ENCODE measurements at regions not wholly inside any gene's neighbourhood (a gene's known extent, or its start where the extent isn't known, plus 50 kb on each side); places are given as distances from the start of the nearest gene placed in this dataset.

DNA sequence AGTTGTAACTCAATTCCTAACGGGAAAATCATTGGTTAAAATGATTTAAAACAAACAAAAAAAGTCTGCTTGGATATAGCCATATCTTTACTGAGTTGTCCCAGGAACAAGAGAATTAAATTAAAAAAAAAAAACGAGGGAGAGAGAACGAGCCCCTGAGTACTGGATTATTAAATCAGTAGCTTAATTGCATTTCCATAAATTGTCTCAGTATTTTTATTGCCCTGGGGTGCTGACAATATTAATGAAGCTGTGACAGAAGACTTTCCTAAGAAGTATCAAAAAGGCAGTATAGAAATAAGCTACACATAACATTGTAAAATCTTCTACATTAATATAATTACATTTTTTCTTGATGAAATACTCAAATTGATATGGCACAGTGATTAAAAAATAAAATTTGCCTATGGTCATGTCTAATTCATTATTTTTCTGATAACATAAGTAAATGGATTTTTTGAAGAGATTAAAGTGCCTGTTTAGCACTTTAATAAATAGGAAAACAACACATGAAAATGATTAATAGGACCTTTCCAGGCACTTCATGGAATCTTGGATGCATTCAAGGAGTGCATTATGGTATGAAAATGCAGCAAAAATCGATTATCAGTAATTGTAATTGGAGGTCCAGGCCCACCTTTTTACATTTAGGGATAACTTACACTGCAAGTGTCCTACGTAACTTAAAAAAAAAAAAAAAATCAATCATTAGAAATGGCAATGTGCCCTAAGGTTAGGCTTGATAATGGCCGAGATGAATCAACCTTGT is 2233.4 kb downstream of the ARAP2 start:
- DNase-seq = no peak

- no peak for DNase-seq
Observed at GRCh38 chr4:34035225-34035624, 2209.1 kb downstream of the ARAP2 start.

DNA sequence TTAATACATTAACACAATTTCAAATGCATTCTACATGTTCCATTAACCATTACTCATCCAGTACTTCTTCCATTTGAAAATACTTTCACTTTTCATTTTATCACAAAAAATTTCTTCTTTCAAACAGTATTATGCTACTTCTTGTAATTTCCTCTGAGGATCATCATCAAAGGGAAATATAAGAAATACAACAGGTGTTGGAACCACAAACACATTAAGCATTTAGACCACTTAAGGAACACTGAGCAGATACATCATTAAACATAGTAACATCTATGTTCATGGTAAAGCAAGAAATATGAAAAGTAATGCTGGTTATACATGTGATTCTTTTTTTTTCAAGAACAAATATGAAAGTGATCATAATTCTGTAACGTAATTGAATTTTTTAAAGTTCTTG is 2207.0 kb downstream of the ARAP2 start:
- DNase-seq = no peak

DNA sequence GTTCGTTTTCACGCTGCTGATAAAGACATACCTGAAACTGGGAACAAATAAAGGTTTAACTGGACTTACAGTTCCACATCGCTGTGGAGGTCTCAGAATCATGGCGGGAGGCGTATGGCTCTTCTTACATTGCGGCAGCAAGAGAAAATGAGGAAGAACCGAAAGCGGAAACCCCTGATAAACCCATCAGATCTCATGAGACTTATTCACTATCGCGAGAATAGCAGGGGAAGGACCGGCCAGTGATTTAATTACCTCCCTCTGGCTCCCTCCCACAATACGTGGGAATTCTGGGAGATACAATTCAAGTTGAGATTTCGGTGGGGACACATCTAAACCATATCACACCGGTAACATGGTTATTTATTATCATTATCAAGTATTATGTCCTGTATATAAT is 2204.5 kb downstream of the ARAP2 start:
- no peak for DNase-seq

DNA sequence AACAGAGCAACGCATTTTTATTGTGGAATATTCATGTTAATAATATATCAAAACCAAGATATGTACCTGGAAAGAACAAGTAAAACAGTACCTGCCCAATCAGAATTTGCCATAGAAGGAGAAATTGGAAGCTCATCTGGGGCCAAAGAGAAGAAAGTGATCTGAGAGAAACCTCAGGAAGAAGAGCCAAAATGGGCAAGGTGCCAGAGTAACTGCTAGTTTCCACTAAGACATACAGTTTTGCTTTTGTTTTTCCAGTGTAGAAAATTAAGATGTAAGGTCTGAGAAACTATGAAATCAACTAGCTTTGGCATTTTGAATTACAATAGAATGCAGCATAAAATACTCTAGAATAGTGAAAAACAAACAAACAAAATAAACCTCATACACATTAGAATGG is 2201.2 kb downstream of the ARAP2 start:
- no peak for DNase-seq

- DNase-seq = no peak
Observed at GRCh38 chr4:34046580-34046979, 2197.7 kb downstream of the ARAP2 start.

- DNase-seq = no peak
Observed at GRCh38 chr4:34047363-34047762, 2197.0 kb downstream of the ARAP2 start.

GRCh38 chr4:34066126-34066525 is 2178.2 kb downstream of the ARAP2 start:
- DNase-seq = no peak

- no peak for DNase-seq
Observed at GRCh38 chr4:34091451-34091850, 2152.9 kb downstream of the ARAP2 start.

DNA sequence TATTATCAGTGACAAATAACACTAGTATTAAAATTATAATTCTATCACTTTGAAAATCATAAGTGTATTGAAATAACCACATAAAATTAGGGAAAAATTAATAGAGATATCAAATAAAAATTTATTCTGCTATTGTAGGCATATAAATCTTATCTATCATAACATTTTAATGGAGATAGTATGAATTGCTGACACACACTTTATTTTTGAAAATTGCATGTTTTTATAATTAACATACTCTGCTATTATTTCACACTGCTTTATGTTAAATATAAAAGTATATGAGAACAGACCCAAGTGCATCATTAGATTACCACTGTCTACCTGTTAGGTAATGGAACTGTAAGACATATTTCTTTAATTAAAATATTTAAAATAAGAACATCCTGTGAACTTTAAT is 2150.2 kb downstream of the ARAP2 start:
- DNase-seq = no peak

GRCh38 chr4:34105311-34105710 is 2139.0 kb downstream of the ARAP2 start:
- no peak for DNase-seq

GRCh38 chr4:34108391-34108790 is 2135.9 kb downstream of the ARAP2 start:
- DNase-seq = no peak

- DNase-seq = no peak
Observed at GRCh38 chr4:34112573-34112972, 2131.7 kb downstream of the ARAP2 start.

DNA sequence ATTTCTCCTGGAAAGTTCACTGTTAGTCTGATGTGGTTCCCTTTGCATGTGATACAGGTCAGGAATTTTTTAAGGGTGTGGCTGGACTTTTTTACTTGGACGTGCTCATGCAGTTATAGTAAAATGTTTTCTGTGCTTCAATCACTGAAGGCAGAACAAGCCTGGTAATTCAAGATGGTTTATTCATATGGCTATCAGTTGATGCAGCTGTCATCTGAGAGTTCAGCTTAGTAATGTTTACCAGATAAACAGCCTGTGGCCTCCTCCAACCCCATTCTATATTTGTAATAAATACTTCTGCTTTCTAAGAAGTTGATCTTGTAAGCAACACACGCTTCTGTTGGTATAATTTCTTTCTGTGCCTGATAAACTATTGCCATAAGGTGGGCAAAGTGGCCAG is 2105.9 kb downstream of the ARAP2 start:
- no peak for DNase-seq

DNA sequence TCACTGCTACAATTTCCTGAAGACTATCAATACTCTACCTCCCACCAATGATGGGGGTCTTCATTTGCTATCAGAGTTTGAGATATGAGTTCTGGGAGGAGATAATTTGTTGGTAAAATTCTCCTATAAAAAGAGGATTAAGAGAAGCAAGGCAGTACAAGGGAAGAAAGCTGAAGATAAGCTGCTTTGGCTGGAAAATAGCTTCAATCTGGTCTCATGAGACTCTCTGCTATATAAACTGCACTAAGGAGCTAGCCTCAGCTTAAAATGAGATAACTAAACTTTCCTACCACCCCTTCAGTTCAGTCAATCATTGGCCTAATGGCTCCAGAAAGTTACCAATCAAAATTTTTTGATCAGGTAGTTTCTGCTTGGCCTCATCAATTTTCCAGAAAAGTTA is 2105.0 kb downstream of the ARAP2 start:
- DNase-seq = no peak

- no peak for DNase-seq
Observed at GRCh38 chr4:34148322-34148908, 2095.9 kb downstream of the ARAP2 start.

- no peak for DNase-seq
Observed at GRCh38 chr4:34157547-34157946, 2086.8 kb downstream of the ARAP2 start.

DNA sequence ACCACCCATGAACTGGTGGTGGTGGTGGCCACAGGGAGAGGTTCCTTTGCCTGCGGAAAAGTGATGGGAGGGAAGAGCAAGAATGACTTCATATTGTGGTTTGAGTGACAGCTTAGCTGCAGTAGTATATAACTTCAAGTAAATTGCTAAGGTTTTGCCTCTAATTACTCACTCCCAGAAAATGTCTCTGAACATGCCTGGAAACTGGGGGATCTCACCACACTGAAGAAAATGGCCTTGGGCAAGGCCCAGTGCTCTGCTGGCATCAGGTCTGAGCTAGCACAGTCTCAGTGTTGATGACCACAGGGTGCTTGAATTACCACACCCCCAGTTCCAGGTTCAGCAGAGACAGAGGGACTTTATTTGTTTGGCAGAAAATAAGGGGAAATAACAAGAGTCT is 2085.4 kb downstream of the ARAP2 start:
- DNase-seq = no peak

- no peak for DNase-seq
Observed at GRCh38 chr4:34170946-34171345, 2073.4 kb downstream of the ARAP2 start.

- no peak for DNase-seq
Observed at GRCh38 chr4:34176609-34177008, 2067.7 kb downstream of the ARAP2 start.

DNA sequence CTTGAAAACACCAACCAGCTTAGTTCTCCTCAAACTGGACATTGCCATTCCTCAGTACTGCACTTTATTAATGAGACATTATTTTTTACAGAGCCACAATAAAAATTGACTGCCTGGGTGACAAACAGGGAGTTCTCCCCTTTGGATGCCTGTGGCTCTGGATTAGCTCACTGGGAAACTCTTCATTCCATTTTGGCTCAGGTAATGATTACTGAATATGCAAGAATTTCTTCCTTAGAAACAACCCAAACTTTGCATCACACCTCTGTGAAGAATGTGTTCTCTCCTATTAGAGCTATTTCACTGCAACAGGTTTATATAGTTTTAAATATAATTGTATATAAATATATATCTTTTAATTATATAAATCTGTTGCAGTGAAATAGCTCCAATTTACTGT is 2065.8 kb downstream of the ARAP2 start:
- DNase-seq = no peak

- no peak for DNase-seq
Observed at GRCh38 chr4:34181311-34181841, 2062.9 kb downstream of the ARAP2 start.

DNA sequence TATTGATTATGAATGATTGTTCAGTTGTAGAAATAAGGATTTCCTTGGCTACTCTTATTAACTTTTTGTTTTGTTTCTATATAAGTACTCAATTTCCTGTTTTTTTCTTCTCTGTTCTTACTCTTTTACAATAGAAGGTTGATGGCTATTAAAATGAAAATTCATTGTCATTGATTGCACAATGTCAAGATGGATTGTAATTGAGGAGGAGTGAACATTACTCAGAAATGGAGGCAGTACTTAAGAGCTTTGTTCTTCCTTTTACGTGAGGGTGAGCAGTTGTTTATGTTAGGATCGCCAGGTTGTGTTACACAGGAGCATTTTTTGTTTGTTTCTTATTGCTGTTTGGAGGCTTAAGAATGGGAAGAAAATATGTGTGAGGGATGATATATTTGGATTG is 2062.4 kb downstream of the ARAP2 start:
- DNase-seq = no peak

DNA sequence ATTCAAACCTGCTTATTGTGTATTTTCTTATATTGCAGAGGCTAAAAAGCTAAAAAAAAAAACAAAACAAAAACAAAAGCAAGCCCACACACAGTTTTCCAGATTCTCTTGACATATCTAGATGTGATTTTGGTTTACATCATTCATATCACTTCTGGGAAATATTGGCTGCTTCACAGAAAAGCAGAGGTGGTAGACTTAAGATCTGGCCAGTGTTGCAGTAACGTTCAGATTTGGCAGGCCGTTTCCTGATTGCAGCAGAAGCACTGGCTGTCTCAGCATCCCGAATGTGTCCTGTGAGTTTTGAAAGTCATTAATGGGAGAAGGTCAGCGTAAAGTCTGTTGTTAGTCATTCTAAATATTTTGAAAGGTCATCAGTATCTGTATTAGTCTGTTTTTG is 2062.0 kb downstream of the ARAP2 start:
- DNase-seq = no peak

- no peak for DNase-seq
Observed at GRCh38 chr4:34183926-34184325, 2060.4 kb downstream of the ARAP2 start.

All from NCI-H1436 treated with DMSO at 0.1 percent for 48 hours (cell line).